Heart left ventricle (tissue), 13 donors: ENCODE measurements at regions not wholly inside any gene's neighbourhood (a gene's known extent, or its start where the extent isn't known, plus 50 kb on each side); places are given as distances from the start of the nearest gene placed in this dataset.

Source experiments
- CTCF ChIP-seq, 12 donors: fragments of 200-600 bp; sonication (generic) in 4 of 12; IDR thresholded peaks; one replicate each; pipeline versions ENCODE4 v1.5.0 to v1.8.0; 2018 to 2022; ENCODE audit warnings: antibody characterized with exemption in 12 of 12, mild to moderate bottlenecking in 5 of 12
- POLR2A ChIP-seq, 2 donors: fragments of 450-650 bp; IDR thresholded peaks; one replicate each; pipeline ENCODE4 v1.6.1; 2017; ENCODE audit warnings: antibody characterized with exemption in 2 of 2, mild to moderate bottlenecking in 2 of 2, moderate library complexity in 2 of 2
- donor health status: ischemic (EF 13 %, LVEDD 7.1; RV severe dilation, severe dysfunction).
- donor health status: DM: no; HTN: yes; CAD: no.
- donor health status: DM: no; HTN: no; CAD: no.
- donor health status: ischemic (EF 25% LVEDD 6.9; RV normal size, moderate dysfunction).
- donor health status: ischemic (EF 25% LVEDD 5.7; RV mildly dilated, moderate dysfunction).
- donor health status: ischemic (EF 35%, LVEDD 5.7; RV mildly dilated, moderate dysfunction).
- donor health status: nonischemic (EF 11% LVEDD 7.7; RV severe dilation, severe dysfunction).
- donor health status: DM: yes; HTN: yes; CAD: no.
- donor health status: PGD.
- donor health status: ischemic (EF 29% LVEDD 5.4; RV normal size, mild dysfunction).
- donor health status: nonischemic (EF 23%, LVEDD 6.1; RV moderate dilation, normal function).

DNA sequence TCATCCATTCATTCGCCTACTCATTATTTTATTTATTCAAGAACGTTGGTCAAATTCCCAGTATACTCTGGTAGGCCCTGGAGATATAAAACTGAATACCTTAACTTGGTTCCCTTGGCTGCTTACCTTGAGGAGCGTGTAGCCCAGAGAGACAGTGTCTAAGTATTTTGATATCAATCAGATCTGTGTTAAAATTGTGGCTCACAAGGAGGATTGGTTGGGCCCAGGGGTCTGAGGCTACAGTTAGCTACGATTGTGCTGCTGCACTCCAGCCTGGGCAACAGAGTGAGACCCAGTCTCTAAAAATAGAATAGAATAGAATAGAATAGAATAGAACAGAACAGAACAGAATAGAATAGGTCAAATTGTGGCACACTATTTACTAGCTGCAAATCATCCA, 438.4 kb downstream of the ADAMTS20 start:
- TF ChIP-seq CTCF (IDR thresholded peaks at IDR 0.05), result no peak
- no peak for TF ChIP-seq POLR2A (IDR thresholded peaks at IDR 0.05)
